ENCODE measurements at regions not wholly inside any gene's neighbourhood (a gene's known extent, or its start where the extent isn't known, plus 50 kb on each side); places are given as distances from the start of the nearest gene placed in this dataset.
"Not testable (repeated sequence)": the region's sequence is repeated elsewhere in the genome, so short reads cannot be mapped to it uniquely, and the experiment has no call there.

- no peaks in the 10 kb centered on the region for H3K4me1 ChIP-seq
- H3K27ac ChIP-seq, result no peak overlapping the region
- TF ChIP-seq CTCF (IDR thresholded peaks at IDR 0.05), result no peak
- no peak for TF ChIP-seq POLR2A (IDR thresholded peaks at IDR 0.05)
- TF ChIP-seq POLR2AphosphoS5 (IDR thresholded peaks at IDR 0.05), result no peak
- TF ChIP-seq EP300 (IDR thresholded peaks at IDR 0.05), result no peak
- 62 to 91% methylated on average over 2 of the region's 2 CpGs for WGBS, 2 donors
- ATAC-seq (ENCODE audit: low FRiP score in 2 of 2) (no peak), DNase-seq (no peak)
- H3K9me3 ChIP-seq, result no peaks in the 10 kb centered on the region
- H3K4me3 ChIP-seq, result no peak overlapping the region
- no peaks in the 10 kb centered on the region for H3K27me3 ChIP-seq
- no peaks in the 10 kb centered on the region for H3K36me3 ChIP-seq
Measured at GRCh38 chrX:148080593-148080992, 99.5 kb downstream of the FMR1NB start.

GRCh38 chrX:148084611-148085010 is 103.5 kb downstream of the FMR1NB start:
- Histone ChIP-seq H3K27ac (no peak overlapping the region), H3K36me3 (no peaks in the 10 kb centered on the region), H3K9me3 (no peaks in the 10 kb centered on the region), H3K4me1 (no peaks in the 10 kb centered on the region), H3K4me3 (no peak overlapping the region), H3K27me3 (no peaks in the 10 kb centered on the region)
- no peak for DNase-seq
- no peak for ATAC-seq (ENCODE audit: low FRiP score in 2 of 2)
- WGBS, 2 donors, result 5 to 10% methylated on average over 1 of the region's 1 CpG
- TF ChIP-seq EP300 (IDR thresholded peaks at IDR 0.05) (no peak), POLR2AphosphoS5 (IDR thresholded peaks at IDR 0.05) (no peak), CTCF (IDR thresholded peaks at IDR 0.05) (no peak), POLR2A (IDR thresholded peaks at IDR 0.05) (no peak)

- Histone ChIP-seq H3K27ac (no peak overlapping the region), H3K4me1 (no peaks in the 10 kb centered on the region), H3K9me3 (no peaks in the 10 kb centered on the region), H3K36me3 (no peaks in the 10 kb centered on the region), H3K4me3 (no peak overlapping the region), H3K27me3 (no peaks in the 10 kb centered on the region)
- WGBS, 2 donors, result 68 to 73% methylated on average over 2 to 3 of the region's 3 CpGs
- DNase-seq (no peak), ATAC-seq (ENCODE audit: low FRiP score in 2 of 2) (no peak)
- TF ChIP-seq POLR2AphosphoS5 (IDR thresholded peaks at IDR 0.05), result no peak
- no peak for TF ChIP-seq CTCF (IDR thresholded peaks at IDR 0.05)
- no peak for TF ChIP-seq POLR2A (IDR thresholded peaks at IDR 0.05)
- TF ChIP-seq EP300 (IDR thresholded peaks at IDR 0.05), result no peak
Measured at GRCh38 chrX:148120151-148120550, 139.0 kb downstream of the FMR1NB start.

GRCh38 chrX:148120999-148121623 is 140.0 kb downstream of the FMR1NB start:
- Histone ChIP-seq H3K27me3 (no peaks in the 10 kb centered on the region), H3K27ac (no peak overlapping the region), H3K9me3 (no peaks in the 10 kb centered on the region), H3K4me1 (no peaks in the 10 kb centered on the region), H3K4me3 (no peak overlapping the region), H3K36me3 (no peaks in the 10 kb centered on the region)
- DNase-seq (no peak), ATAC-seq (ENCODE audit: low FRiP score in 2 of 2) (no peak)
- TF ChIP-seq POLR2A (IDR thresholded peaks at IDR 0.05), result no peak
- WGBS, 2 donors, result 66 to 69% methylated on average over 3 of the region's 3 CpGs

- H3K4me1 ChIP-seq; H3K9me3 ChIP-seq; H3K27me3 ChIP-seq; H3K36me3 ChIP-seq; H3K4me3 ChIP-seq; ATAC-seq (ENCODE audit: low FRiP score in 2 of 2); H3K27ac ChIP-seq: not testable (repeated sequence)
- DNase-seq, result peak in 1 of 2 donors; percentile 24
- 82 to 92% methylated on average over 28 to 34 of the region's 35 CpGs for WGBS, 2 donors
Measured at GRCh38 chrX:148128872-148129505, 147.9 kb downstream of the FMR1NB start.
